GM23248 (cell line): ENCODE measurements at regions not wholly inside any gene's neighbourhood (a gene's known extent, or its start where the extent isn't known, plus 50 kb on each side); places are given as distances from the start of the nearest gene placed in this dataset.

Experiments used
- EZH2 ChIP-seq: fragments of 200-600 bp; sonication (generic); IDR thresholded peaks from 2 replicates; pipeline ENCODE4 v1.6.1; 2018; ENCODE audit warnings: antibody characterized with exemption, mild to moderate bottlenecking; ENCODE audit not compliant: insufficient read depth, poor library complexity, severe bottlenecking
- EZH2phosphoT487 ChIP-seq: fragments of 200-600 bp; sonication (generic); IDR thresholded peaks from 2 replicates; pipeline ENCODE4 v1.6.1; 2018; ENCODE audit warnings: antibody characterized with exemption, moderate library complexity, mild to moderate bottlenecking, low read depth; ENCODE audit not compliant: insufficient read depth

GRCh38 chr13:57857945-57858344 lies 226.4 kb downstream of the PCDH17 start:
- no peak for TF ChIP-seq EZH2phosphoT487
- no peak for TF ChIP-seq EZH2
